Stimulated activated CD4-positive, alpha-beta T cell treated with anti-CD3 and anti-CD28 coated beads, Interleukin-4, amount 100 ng/mL, for 24 hours (primary cell): ENCODE measurements at regions not wholly inside any gene's neighbourhood (a gene's known extent, or its start where the extent isn't known, plus 50 kb on each side); places are given as distances from the start of the nearest gene placed in this dataset.

ENCODE experiments used
- DNase-seq: peaks from one replicate; pipeline ENCODE4 v3.0.0-alpha.2; 2020

DNA sequence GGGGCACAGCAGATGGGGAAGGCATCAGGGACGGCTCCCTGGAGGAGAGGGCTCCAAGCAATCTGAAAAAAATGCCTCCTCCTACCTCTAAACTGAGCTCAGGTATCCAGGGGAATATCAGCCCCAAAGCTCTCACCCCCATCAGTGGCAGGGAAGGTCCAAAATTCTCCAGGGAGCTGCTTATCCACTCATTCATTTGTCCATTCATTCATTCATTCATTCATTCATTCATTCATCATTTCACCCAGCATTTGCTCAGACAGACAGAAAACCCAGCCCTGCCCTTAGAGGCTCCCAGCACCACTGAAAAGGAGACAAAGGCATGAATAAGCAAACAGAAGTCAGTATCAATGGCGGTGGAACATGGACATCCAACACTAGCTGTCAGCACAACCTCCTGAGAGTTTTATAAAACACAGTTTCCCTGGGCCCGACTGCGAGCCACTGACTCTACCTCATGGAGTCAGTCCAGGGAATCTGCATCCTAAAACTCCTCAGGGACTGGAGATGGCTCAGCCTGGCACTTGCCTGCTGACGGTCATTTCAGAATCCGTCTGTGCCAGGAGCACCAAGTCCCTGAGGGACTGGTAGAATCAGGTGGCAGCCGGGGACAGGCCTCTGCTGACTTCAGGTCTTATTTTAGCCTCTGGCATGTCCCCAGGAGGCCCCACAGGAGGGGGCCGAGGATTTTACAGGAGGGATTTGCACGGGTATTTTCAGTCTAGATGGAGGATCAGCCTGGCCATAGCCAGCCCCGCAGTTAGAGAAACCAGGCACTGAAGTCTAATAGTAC lies 164.6 kb downstream of the MN1 start:
- no peak for DNase-seq

DNA sequence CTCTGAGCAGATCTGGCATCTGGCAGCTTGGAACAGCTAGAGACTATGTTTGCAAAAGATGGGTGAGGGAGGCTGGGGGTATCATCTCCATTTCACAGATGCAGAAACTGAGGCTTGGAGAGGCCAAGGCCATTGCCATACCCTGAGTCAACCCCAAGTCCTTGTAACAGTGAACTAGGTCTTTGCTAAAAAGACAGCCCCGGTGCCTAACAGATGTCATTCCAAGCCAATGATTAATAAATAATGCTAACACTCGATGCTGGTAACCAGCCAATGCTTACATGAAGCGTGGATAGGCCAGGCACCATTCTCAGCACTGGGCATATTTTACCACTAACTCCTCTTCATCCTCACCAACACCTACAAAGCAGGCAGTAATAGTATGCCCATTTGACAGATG lies 164.0 kb downstream of the MN1 start:
- DNase-seq = no peak

DNA sequence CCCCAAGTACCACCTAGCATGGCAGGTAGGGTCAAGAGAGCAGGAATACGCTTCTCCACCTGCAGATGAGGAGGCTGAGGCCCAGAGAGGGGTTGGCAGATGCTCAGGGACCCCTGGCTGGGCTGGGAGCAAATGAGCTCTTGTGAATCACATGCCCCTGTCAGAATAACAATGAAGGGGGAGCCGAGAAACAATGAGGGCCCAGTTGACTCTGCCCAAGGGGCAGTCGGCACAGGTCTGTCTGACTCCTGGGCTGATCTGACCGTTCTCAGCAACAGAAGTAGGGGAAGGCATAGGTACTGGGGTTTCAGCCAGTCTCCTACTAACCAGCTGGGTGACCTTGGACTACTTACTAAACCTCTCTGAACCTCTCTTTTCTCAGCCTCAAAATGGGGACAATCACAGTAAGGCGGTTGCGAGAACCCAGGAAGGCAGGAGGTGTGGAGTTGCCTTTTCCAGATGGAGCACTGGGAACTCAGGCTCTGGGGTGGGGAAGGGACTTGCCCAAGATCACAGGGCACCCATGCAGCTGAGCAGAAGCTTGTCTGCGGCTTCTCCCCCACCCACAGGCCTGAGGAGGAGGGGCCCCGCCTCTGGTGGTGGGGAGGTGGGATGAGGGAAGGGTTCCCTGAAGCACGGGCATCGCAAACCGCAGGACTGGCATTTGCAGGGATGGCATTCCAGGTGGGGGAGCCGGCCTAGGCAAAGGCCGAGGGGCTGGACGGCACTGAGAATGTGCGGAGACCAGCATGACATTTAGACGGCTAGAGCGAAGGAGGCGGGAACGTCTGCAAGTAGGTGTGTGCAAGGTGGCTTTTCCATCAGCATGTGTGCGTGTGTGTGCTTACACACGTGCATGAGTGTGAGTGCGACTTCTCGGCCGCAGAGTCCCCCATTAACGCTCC lies 163.0 kb downstream of the MN1 start:
- no peak for DNase-seq

DNA sequence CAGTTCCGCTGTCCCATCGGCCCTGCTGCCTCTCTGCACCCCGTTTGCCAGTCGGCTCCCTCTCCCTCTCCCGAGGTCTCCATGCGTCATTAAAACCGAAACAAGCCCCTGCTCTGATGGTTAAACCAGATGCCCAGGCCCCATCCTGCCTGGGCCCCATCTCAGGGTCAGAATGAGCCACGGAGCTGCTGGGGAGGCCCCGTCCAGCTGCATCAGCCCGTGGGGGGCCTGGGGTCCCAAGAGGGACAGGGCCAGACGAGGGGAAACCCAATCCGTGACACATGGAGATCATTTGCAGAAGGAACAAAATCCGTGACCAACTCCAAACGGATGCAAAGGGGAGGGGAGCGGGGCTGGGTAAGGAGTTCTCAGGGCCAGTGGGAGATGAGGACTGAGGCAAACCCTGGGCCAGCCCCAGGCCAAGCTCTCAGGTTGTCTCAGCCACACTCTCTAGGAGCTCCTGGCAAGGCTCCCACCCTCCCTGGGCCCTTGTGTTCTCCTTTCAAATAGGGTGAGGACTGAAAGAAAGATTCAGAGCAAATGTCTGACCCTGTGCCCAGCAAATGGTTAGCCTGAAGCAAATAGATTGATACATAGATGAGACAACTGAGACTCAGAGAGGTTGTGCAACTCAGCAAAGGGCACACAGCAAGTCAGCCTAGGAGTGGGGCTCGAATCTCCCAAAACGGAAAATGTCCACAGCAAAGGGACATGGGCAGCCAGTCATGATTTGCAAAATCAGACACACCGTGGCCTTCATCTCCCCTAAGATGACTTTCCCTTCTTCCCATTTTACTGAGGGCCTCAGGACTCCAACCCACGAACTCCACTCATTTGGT lies 162.1 kb downstream of the MN1 start:
- no peak for DNase-seq

DNA sequence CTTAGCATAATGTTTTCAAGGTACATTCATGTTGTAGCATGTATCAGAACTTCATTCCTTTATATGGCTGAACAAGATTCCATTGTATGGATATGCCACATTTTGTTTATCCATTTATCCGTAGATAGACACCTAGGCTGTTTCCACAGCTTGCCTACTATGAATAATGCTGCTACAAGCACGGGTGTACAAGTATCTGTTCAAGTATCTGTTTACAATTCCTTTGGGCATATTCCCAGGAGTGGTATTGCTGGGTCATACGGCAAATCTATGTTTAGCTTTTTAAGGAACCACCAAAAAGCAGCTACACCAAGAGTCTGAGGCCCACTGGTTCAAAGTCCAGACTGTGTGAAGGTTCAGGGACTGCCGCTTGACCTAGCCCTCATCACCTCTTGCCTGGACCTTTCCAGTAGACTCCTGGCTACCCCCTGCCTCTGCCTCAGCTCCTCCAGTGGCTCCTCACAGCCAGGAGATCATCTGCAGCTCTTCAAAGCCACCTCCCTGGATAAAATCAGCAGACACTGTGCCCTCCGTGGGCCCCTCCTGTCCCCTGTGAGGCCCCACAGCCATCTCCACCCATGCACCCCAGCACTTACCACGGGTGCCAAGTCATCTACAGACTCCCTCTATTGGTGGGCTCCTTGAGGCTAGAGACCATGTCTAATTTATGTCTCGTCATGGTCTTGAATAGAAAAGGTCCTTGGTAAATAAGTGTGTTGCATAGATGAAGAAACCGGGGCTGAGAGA lies 160.3 kb downstream of the MN1 start:
- no peak for DNase-seq

DNA sequence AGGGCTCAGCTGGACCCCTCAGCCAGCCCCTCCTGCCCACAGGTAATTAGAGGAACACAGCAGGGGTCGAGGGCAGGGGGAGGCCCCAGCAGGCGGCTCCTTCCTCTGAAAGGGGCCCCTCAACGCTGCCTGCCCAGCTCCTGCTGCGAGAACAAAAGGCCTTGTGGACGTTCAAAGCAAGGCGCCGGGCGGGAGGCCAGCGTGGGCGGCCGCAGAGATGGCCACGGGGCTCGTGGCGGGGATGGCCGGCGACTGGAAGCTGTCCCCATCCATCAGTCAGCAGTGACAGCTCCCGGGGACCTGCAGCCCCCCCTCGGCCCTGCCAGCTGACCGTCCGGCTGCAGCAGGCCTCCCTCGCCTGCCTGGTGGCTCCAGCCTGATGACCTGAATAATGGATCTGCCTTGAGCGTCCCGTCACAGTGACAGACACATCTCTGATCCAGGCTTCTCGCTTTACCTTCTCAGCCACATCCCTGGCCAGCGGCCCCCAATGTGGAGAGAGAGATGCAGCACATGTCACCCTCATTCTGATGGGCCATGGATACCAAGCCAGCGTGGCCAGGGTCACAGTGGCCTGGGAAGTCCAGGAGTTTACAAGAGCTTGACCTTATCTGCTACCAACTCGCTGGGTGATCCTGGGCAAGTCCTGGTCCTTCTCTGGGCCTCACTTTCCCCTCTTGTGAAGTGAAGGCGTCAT lies 159.3 kb downstream of the MN1 start:
- no peak for DNase-seq

DNA sequence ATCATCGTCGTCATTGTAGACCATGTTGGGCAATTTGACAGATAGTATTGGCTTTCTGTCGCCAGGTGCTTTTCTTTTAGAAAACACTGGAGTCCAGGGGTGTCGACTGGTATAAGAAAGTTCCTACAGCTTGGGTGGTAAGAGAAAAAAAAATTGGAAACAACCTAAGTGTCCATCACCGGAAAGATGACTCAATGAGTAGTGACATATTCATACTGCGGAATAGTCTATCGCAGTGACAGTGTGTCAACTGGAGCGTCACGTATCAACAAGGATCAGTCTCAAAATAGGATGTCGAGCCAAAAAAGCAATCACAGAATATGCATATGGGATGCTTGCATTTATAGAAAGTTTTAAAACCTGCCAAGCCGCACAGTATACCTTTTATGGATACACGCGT lies 157.6 kb downstream of the MN1 start:
- no peak for DNase-seq

DNA sequence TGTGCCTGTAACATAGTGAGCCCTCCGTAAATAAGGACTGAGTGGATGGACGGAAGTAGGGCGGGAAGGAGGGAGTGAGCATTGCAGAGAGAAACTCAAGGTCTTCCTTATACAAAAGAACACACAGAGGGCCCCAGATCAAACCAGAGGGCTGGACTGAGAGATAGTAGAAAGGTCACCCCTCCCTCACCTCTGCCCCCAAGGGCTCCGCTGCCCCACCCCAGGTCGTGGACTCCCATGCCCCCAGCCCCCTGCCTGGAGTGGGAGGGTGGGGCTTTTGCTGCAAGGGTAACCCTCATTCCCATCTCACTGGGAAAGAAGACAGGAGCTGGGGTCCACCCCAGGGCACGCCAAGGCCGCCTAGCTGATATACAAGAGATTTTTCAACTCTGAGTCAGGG lies 157.0 kb downstream of the MN1 start:
- DNase-seq = no peak

DNA sequence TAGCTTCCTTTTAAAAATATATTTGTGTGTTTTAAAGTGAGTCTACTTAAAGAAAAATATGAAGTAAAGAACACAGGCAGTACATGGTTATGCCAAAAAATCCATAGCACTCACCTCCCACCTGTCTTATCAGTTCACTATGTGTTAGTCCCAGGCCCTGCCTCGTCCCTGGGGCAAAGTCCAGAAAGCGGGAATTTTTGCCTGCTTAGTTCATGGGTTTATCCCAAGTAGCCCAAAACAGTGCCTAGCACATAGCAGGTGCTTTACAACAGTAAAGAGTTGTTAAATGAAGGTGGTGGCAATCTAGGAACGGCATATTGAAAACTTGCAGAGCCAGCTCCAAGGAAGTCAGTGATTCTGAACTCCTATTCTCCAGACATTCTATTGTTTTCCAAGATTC lies 154.0 kb downstream of the MN1 start:
- no peak for DNase-seq

DNA sequence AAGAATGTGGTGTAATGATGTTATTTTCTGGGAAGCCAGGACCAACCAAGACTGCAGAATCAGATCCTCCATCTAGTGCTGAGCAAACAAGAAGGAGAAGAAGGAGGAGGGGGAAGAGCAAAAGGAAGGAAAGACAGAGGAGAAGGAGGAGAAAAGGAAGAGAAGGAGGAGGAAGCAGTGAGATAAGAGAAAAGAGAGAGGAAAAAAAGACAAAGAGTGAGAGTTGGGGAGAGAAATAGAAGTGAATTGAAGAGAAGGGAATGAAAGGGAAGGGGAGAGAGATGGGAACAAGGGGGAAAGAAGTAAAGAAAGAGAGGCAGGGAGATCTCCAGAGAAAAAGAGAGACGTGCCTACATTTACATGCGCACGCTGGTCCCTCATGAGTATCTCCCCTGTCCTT lies 153.5 kb downstream of the MN1 start:
- no peak for DNase-seq

DNA sequence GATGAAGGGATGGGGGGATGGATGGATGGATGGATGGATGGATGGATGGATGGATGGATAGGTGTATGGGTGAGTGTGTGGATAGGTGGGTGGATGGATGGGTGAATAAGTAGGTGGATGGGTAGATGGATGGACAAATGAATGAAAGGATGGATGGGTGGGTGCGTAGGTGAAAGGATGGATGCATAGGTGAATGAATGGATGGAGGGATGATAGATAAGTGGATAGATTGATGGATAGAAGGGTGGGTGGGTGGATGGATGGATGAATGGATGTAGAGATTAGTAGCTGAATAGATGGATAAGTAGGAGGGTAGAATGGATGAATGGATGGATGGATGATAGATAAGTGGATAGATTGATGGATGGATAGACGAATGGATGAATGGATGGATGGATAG lies 152.7 kb downstream of the MN1 start:
- DNase-seq = no peak

DNA sequence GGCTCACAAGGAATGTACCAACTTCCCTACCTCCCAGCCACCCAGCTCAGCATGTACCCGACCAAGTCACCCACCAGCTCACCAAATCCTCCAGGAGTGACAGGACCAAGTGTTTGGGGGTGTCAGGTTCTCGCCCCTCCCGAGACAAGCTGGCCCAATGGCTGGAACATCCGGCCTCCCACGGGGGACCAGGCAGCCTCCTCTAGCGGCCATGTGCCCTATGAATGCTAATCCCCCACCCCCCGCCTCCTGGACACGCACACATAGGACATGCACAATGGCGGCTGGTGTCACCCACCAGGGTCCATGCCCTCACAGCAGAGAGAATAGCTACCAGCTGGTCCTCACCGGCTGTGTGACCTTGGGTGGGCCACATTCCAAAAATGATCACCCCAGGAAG lies 151.0 kb downstream of the MN1 start:
- DNase-seq = no peak

DNA sequence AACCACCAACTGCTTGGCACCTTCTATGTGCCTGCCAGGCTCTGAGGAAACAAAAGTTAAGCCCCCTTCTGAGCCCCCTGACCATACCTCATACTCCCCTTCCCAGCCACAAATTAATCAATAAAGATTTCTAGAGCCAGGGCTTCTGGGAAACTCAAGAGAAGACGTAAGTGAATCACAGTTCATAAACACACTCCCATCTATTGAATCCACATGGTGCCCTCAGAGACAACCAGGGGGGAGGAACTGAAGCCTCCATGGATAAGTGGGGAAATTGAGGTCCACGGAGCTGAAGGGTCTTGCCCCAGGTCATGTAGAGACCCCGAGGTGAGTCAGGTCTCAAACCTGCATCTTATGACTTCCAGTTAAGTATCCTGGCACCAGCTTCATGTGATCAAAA lies 150.6 kb downstream of the MN1 start:
- no peak for DNase-seq

DNA sequence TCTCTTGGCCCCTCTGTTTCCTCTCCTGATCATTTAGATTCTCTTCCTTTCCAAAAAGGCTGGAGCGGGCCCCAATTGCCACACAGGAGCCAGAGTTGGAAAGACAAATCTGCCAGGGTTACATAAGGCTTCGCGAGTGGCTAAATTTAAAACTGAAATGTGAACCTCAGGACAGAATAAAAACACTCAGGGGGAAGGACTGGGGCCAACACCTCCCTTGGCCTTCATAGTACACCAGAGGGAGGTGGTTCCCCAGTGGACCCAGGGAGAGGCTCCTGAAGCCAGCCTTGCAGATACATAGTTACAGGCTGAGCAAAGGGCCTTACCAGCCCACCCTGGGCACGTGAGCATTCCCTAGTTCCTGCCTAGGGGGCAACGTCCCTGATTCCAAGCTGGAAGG lies 150.1 kb downstream of the MN1 start:
- DNase-seq = no peak

DNA sequence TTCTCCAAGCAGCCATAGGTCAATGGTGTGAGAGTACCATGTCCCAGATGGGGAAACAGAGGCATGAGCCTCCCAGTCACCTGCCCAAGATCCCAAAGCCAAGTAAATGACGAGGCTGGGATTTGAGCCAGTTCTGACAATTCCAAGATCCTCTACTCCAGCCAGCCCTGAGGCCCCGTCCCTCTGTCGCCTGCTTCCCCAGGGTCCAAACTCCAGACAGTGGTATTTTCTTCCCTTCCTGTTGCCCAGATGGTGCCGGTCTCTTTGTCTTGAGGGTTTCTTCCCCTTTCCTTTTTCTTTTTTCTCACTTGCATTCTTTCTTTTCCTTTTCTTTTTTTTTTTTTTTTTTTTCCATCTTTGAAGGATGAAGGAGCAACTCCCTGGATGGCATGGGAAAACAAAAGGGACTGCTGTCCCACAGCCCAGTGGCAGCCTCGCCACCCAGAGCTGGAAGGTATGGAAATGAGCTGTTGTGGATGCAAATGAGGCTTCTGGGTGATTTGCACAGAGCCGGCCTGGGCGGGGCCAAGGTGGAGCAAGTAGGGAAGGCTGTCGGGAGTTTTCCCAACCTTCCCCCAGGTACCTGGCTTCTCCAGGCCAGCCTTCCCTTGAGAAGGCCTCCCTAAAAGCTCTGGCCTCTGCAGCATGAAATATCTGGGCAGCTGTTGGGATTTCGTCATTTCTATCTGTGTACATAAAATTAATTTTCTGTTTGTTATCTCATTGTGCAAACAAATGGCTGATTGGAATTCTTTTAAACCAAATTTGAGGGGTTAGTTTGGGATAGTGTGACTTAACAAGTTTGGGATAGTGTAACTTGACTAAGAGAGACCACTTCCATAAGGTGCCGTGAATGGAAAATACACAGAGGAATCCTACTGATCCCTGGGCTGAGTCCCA lies 146.8 kb downstream of the MN1 start:
- DNase-seq = no peak

DNA sequence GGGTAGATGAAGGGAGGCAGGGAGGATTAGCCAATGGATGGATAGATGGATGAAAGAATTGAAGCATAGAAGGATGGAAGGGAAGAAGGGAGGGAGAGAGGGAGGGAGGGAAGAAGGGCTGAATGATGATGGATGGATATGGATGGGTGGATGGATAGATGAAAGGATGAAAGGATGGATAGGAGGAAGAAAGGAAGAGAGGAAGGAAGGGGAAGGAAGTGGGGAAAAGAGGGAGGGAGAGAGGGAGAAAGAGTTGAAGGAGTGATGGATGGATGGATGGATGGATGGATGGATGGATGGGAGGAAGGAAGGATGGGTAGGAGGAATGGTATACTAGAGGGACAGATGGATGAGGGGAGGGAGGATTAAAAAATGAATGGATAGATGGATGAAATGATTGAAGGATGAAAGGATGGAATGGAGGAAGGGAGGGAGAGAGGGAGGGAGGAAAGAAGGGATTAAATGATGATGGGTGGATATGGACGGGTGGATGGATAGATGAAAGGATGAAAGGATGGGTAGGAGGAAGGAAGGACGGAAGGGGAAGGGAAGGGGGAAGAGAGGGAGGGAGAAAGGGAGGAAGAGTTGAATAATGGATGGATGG lies 145.9 kb downstream of the MN1 start:
- DNase-seq = no peak

DNA sequence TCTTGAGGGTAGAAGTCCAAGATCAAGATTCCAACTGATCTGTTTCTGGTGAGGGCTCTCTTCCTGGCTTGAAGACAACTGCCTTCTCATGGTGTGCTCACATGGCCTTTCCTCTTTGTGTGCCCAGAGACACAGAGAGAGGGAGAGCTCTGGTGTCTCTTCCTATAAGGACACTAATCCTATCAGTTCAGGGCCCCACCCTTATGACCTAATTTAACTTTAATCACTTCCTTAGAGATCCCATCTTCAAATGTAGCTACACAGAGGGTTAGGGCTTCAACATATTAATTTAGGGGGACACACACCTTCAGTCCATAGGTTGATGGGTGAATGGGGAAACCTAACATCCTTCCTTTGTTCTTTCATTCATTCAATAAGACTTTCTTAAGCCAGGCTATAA lies 144.6 kb downstream of the MN1 start:
- no peak for DNase-seq

DNA sequence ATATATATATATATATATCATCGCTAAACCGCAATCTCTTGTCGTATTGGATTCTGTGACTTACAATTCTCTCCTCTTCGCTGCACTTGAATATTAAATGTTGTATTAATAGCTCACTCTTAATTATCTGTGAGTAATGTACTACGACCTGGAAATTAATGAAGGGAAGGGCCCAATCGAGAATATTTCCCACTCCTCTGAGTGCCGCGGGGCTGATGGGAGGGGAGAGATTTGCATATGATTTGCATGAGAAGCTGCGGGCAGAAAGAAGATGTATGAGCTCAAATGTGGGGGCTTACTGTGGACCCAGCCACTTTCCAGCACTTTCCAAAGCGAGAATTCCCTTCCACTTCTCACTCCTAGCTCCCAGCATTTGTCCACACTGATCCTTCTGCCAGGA lies 141.2 kb downstream of the MN1 start:
- DNase-seq = no peak

DNA sequence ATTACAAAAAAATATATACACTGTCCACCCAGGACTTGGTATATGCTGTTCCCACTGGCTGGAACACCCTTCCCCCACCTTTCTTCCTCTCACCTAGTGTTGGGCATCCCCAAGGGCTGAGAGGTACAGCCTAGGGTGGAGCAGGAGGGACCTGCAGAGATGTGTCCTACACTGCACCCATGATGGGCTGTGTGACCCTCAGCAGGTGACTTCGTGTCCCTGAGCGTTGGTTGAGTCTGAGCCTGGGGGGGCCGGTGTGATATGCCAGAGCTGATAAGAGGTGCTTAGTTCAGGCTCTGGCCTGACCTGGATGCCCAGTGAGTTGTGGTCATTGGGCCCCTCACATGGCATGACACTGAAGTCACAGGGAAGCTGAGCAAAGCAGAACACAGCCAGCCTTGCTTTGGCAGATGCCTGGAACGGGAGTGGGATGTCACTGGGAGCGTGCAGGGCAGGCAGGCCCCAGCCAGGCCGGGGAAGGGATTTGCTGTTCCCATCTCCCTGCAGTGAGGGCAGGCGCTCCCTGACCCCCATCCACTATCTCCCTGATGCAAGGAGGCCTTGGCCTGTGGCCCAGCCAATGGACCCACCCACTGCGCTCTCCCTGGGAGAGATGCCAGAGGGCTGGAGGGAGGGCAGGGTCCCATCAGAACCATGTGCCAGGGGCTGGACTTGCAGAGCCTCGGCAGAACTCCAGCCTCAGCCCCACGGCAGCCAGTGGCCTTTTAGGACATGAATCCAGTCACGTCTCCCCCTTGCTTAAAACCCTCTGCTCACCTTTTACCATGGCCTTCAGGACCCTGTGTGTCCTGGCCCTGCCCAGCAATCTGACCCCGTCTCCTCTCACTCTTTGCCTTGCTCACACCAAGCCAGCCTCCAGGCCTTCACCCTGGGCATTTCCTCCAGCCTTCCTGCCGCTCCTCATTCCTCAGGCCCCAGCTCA lies 138.9 kb downstream of the MN1 start:
- DNase-seq = no peak
